ENCODE measurements at regions not wholly inside any gene's neighbourhood (a gene's known extent, or its start where the extent isn't known, plus 50 kb on each side); places are given as distances from the start of the nearest gene placed in this dataset.

GRCh38 chr12:22986997-22987396, 362.0 kb downstream of the ETNK1 start:
- no CpG with 5 or more reads among the region's 1 CpG for WGBS
- H2BK5ac ChIP-seq (ENCODE audit: low read depth, low read length, poor library complexity, severe bottlenecking) = no peak overlapping the region

GRCh38 chr12:22990501-22990900, 365.5 kb downstream of the ETNK1 start:
- H2AK5ac ChIP-seq (ENCODE audit: low read length, severe bottlenecking) = no peak overlapping the region
- H3K23ac ChIP-seq (ENCODE audit: low read length in 2 of 2) = no peak overlapping the region
- no peak overlapping the region for H3K9ac ChIP-seq (ENCODE audit: low read length)
- no peak overlapping the region for H2BK15ac ChIP-seq (ENCODE audit: low read depth, poor library complexity, severe bottlenecking)
- no peak overlapping the region for H3K18ac ChIP-seq (ENCODE audit: low read depth in 1 of 2, low read length in 2 of 2)
- H3K9me3 ChIP-seq (ENCODE audit: control insufficient read depth, low read length) = no peaks in the 10 kb centered on the region
- H2BK120ac ChIP-seq (ENCODE audit: low read depth, low read length) = no peak overlapping the region
- no peak overlapping the region for H4K91ac ChIP-seq (ENCODE audit: low read length)
- H3K14ac ChIP-seq (ENCODE audit: low read length in 2 of 2) = no peak overlapping the region
- no peaks in the 10 kb centered on the region for H3K4me1 ChIP-seq (ENCODE audit: control insufficient read depth, insufficient read depth, low read depth, low read length)
- no peak overlapping the region for H3K4ac ChIP-seq (ENCODE audit: low read depth in 1 of 2, low read length in 2 of 2)
- H3K27me3 ChIP-seq (ENCODE audit: control insufficient read depth in 1 of 2, insufficient read depth in 1 of 2, low read length in 2 of 2) = peaks cover 9 to 12% of the 10 kb centered on the region in 2 experiments
- H2BK5ac ChIP-seq (ENCODE audit: low read depth, low read length, poor library complexity, severe bottlenecking) = no peak overlapping the region
- H4K8ac ChIP-seq (ENCODE audit: low read length) = no peak overlapping the region
- no peak for DNase-seq
- H3K79me1 ChIP-seq (replicated peaks; ENCODE audit: low read length, poor library complexity, severe bottlenecking) = no peaks in the 10 kb centered on the region
- H3K27ac ChIP-seq (ENCODE audit: low read length, poor library complexity, severe bottlenecking) = no peak overlapping the region
- no peak overlapping the region for H3K4me3 ChIP-seq (ENCODE audit: insufficient read depth in 1 of 2, low read depth in 1 of 2, low read length in 2 of 2)
- 88% methylated on average over 1 of the region's 1 CpG for WGBS
- no peak overlapping the region for H3K4me2 ChIP-seq (ENCODE audit: low read length, poor library complexity, severe bottlenecking)
- H2BK12ac ChIP-seq (ENCODE audit: low read length in 2 of 2) = no peak overlapping the region
- no peak overlapping the region for H2AFZ ChIP-seq (ENCODE audit: low read depth, low read length)
- no peaks in the 10 kb centered on the region for H3K36me3 ChIP-seq (ENCODE audit: control insufficient read depth in 1 of 2, insufficient read depth in 2 of 2, low read depth in 1 of 2, low read length in 2 of 2)

More at GRCh38 chr12:22986997-22987396, 362.0 kb downstream of the ETNK1 start:
- Histone ChIP-seq H3K18ac (ENCODE audit: low read depth in 1 of 2, low read length in 2 of 2) (no peak overlapping the region), H2BK15ac (ENCODE audit: low read depth, poor library complexity, severe bottlenecking) (no peak overlapping the region), H4K91ac (ENCODE audit: low read length) (no peak overlapping the region), H3K36me3 (ENCODE audit: control insufficient read depth in 1 of 2, insufficient read depth in 2 of 2, low read depth in 1 of 2, low read length in 2 of 2) (no peaks in the 10 kb centered on the region), H4K8ac (ENCODE audit: low read length) (no peak overlapping the region), H2BK12ac (ENCODE audit: low read length in 2 of 2) (no peak overlapping the region), H3K9ac (ENCODE audit: low read length) (no peak overlapping the region), H2BK120ac (ENCODE audit: low read depth, low read length) (no peak overlapping the region), H3K27me3 (ENCODE audit: control insufficient read depth in 1 of 2, insufficient read depth in 1 of 2, low read length in 2 of 2) (peaks cover 5 to 7% of the 10 kb centered on the region in 2 experiments), H3K14ac (ENCODE audit: low read length in 2 of 2) (no peak overlapping the region), H3K4ac (ENCODE audit: low read depth in 1 of 2, low read length in 2 of 2) (no peak overlapping the region), H2AFZ (ENCODE audit: low read depth, low read length) (no peak overlapping the region), H3K23ac (ENCODE audit: low read length in 2 of 2) (no peak overlapping the region), H2AK5ac (ENCODE audit: low read length, severe bottlenecking) (no peak overlapping the region), H3K9me3 (ENCODE audit: control insufficient read depth, low read length) (no peaks in the 10 kb centered on the region), H3K27ac (ENCODE audit: low read length, poor library complexity, severe bottlenecking) (no peak overlapping the region), H3K4me1 (ENCODE audit: control insufficient read depth, insufficient read depth, low read depth, low read length) (peaks cover 4% of the 10 kb centered on the region), H3K4me3 (ENCODE audit: insufficient read depth in 1 of 2, low read depth in 1 of 2, low read length in 2 of 2) (no peak overlapping the region), H3K79me1 (replicated peaks; ENCODE audit: low read length, poor library complexity, severe bottlenecking) (no peaks in the 10 kb centered on the region), H3K4me2 (ENCODE audit: low read length, poor library complexity, severe bottlenecking) (no peak overlapping the region)
- no peak for DNase-seq

GRCh38 chr12:22991250-22991844, 366.4 kb downstream of the ETNK1 start:
- 88% methylated on average over 2 of the region's 3 CpGs for WGBS
- Histone ChIP-seq H2AK5ac (ENCODE audit: low read length, severe bottlenecking) (no peak overlapping the region), H3K9me3 (ENCODE audit: control insufficient read depth, low read length) (no peaks in the 10 kb centered on the region), H3K4ac (ENCODE audit: low read depth in 1 of 2, low read length in 2 of 2) (no peak overlapping the region), H4K8ac (ENCODE audit: low read length) (no peak overlapping the region), H3K23ac (ENCODE audit: low read length in 2 of 2) (no peak overlapping the region), H2AFZ (ENCODE audit: low read depth, low read length) (no peak overlapping the region), H3K9ac (ENCODE audit: low read length) (no peak overlapping the region), H2BK12ac (ENCODE audit: low read length in 2 of 2) (no peak overlapping the region), H4K91ac (ENCODE audit: low read length) (no peak overlapping the region), H3K27ac (ENCODE audit: low read length, poor library complexity, severe bottlenecking) (no peak overlapping the region), H2BK15ac (ENCODE audit: low read depth, poor library complexity, severe bottlenecking) (no peak overlapping the region), H3K4me1 (ENCODE audit: control insufficient read depth, insufficient read depth, low read depth, low read length) (no peaks in the 10 kb centered on the region), H3K4me3 (ENCODE audit: insufficient read depth in 1 of 2, low read depth in 1 of 2, low read length in 2 of 2) (no peak overlapping the region), H3K27me3 (ENCODE audit: control insufficient read depth in 1 of 2, insufficient read depth in 1 of 2, low read length in 2 of 2) (peaks cover 9 to 12% of the 10 kb centered on the region in 2 experiments), H3K4me2 (ENCODE audit: low read length, poor library complexity, severe bottlenecking) (no peak overlapping the region), H3K18ac (ENCODE audit: low read depth in 1 of 2, low read length in 2 of 2) (no peak overlapping the region), H2BK5ac (ENCODE audit: low read depth, low read length, poor library complexity, severe bottlenecking) (no peak overlapping the region), H3K79me1 (replicated peaks; ENCODE audit: low read length, poor library complexity, severe bottlenecking) (no peaks in the 10 kb centered on the region), H3K36me3 (ENCODE audit: control insufficient read depth in 1 of 2, insufficient read depth in 2 of 2, low read depth in 1 of 2, low read length in 2 of 2) (no peaks in the 10 kb centered on the region), H3K14ac (ENCODE audit: low read length in 2 of 2) (no peak overlapping the region), H2BK120ac (ENCODE audit: low read depth, low read length) (no peak overlapping the region)
- DNase-seq = no peak

GRCh38 chr12:22993609-22994315, 368.8 kb downstream of the ETNK1 start:
- no peaks in the 10 kb centered on the region for H3K4me1 ChIP-seq (ENCODE audit: control insufficient read depth, insufficient read depth, low read depth, low read length)
- no peak overlapping the region for H2AK5ac ChIP-seq (ENCODE audit: low read length, severe bottlenecking)
- no peak overlapping the region for H3K14ac ChIP-seq (ENCODE audit: low read length in 2 of 2)
- no peak overlapping the region for H4K91ac ChIP-seq (ENCODE audit: low read length)
- no peak overlapping the region for H3K4me2 ChIP-seq (ENCODE audit: low read length, poor library complexity, severe bottlenecking)
- no peak overlapping the region for H2BK5ac ChIP-seq (ENCODE audit: low read depth, low read length, poor library complexity, severe bottlenecking)
- no peak for DNase-seq
- H3K4me3 ChIP-seq (ENCODE audit: insufficient read depth in 1 of 2, low read depth in 1 of 2, low read length in 2 of 2) = no peak overlapping the region
- H3K79me1 ChIP-seq (replicated peaks; ENCODE audit: low read length, poor library complexity, severe bottlenecking) = no peaks in the 10 kb centered on the region
- H3K4ac ChIP-seq (ENCODE audit: low read depth in 1 of 2, low read length in 2 of 2) = no peak overlapping the region
- H3K27me3 ChIP-seq (ENCODE audit: control insufficient read depth in 1 of 2, insufficient read depth in 1 of 2, low read length in 2 of 2) = peaks cover 10 to 12% of the 10 kb centered on the region in 2 experiments
- no peak overlapping the region for H3K27ac ChIP-seq (ENCODE audit: low read length, poor library complexity, severe bottlenecking)
- no peak overlapping the region for H2BK15ac ChIP-seq (ENCODE audit: low read depth, poor library complexity, severe bottlenecking)
- no peak overlapping the region for H3K18ac ChIP-seq (ENCODE audit: low read depth in 1 of 2, low read length in 2 of 2)
- H3K23ac ChIP-seq (ENCODE audit: low read length in 2 of 2) = no peak overlapping the region
- WGBS = 91% methylated on average over 2 of the region's 4 CpGs
- H3K36me3 ChIP-seq (ENCODE audit: control insufficient read depth in 1 of 2, insufficient read depth in 2 of 2, low read depth in 1 of 2, low read length in 2 of 2) = no peaks in the 10 kb centered on the region
- H3K9ac ChIP-seq (ENCODE audit: low read length) = no peak overlapping the region
- H4K8ac ChIP-seq (ENCODE audit: low read length) = no peak overlapping the region
- H2BK120ac ChIP-seq (ENCODE audit: low read depth, low read length) = no peak overlapping the region
- no peak overlapping the region for H2AFZ ChIP-seq (ENCODE audit: low read depth, low read length)
- H2BK12ac ChIP-seq (ENCODE audit: low read length in 2 of 2) = no peak overlapping the region
- peaks cover 3% of the 10 kb centered on the region for H3K9me3 ChIP-seq (ENCODE audit: control insufficient read depth, low read length)

All from mesenchymal stem cell (in vitro differentiated cells and primary cell).